GM19452 (cell line): ENCODE measurements at regions not wholly inside any gene's neighbourhood (a gene's known extent, or its start where the extent isn't known, plus 50 kb on each side); places are given as distances from the start of the nearest gene placed in this dataset.
A peak's percentile ranks its signal among the peaks of the same experiment; 100 is the strongest.
"Not testable (repeated sequence)": the region's sequence is repeated elsewhere in the genome, so short reads cannot be mapped to it uniquely, and the experiment has no call there.

Source experiments
- ATAC-seq: cut with Tn5 transposase; IDR thresholded peaks from one replicate; pipeline ENCODE4 v1.9.1; 2021; ENCODE audit not compliant: unreplicated experiment

GRCh38 chr21:8455279-8456128, 2065.9 kb upstream of the TPTE start:
- not testable (repeated sequence) for ATAC-seq

- peak; percentile 66 for ATAC-seq
Observed at GRCh38 chr21:8464403-8465152, 2056.8 kb upstream of the TPTE start.

GRCh38 chr21:8466642-8467041, 2054.7 kb upstream of the TPTE start:
- ATAC-seq, result not testable (repeated sequence)
